MCF 10A (cell line): ENCODE measurements at regions not wholly inside any gene's neighbourhood (a gene's known extent, or its start where the extent isn't known, plus 50 kb on each side); places are given as distances from the start of the nearest gene placed in this dataset.

Experiments
- BruUV-seq: library from RNA; stranded (reverse); fragments of 400-500 nt; replicated peaks from 2 replicates; lab custom pipeline; 2021; lab: Mats Ljungman, UMichigan
- CTCF ChIA-PET: fragments of 300-600 bp; sonication (Branson Sonifier 250); formaldehyde crosslinking; extraction: SDS; loops from one replicate; lab custom pipeline; 2021; ENCODE audit warnings: antibody characterized with exemption, inconsistent platforms; lab: Yijun Ruan, JAX
- POLR2A ChIA-PET: fragments of 300-600, 350-650 bp; sonication (Branson Sonifier 250); formaldehyde crosslinking; extraction: SDS; loops from one replicate; lab custom pipeline; 2020; ENCODE audit warnings: antibody characterized with exemption, inconsistent platforms; lab: Yijun Ruan, JAX
- DNase-seq: peaks from one replicate; pipeline ENCODE4 v3.0.0-alpha.2; 2018; ENCODE audit not compliant: unreplicated experiment
- H3K27ac Mint-ChIP-seq: one replicate; pipeline ENCODE4 v1.8.0; 2022; ENCODE audit warnings: mild to moderate bottlenecking, low read depth, mixed read lengths; ENCODE audit not compliant: unreplicated experiment
- H3K27me3 Mint-ChIP-seq: one replicate; pipeline ENCODE4 v1.8.0; 2022; ENCODE audit warnings: mixed read lengths; ENCODE audit not compliant: insufficient read depth, unreplicated experiment
- H3K36me3 Mint-ChIP-seq: one replicate; pipeline ENCODE4 v1.8.0; 2022; ENCODE audit warnings: mild to moderate bottlenecking, moderate library complexity, mixed read lengths; ENCODE audit not compliant: insufficient read depth, unreplicated experiment
- H3K4me1 Mint-ChIP-seq: one replicate; pipeline ENCODE4 v1.8.0; 2022; ENCODE audit warnings: mixed read lengths; ENCODE audit not compliant: insufficient read depth, unreplicated experiment
- H3K4me3 Mint-ChIP-seq: one replicate; pipeline ENCODE4 v1.8.0; 2022; ENCODE audit warnings: mild to moderate bottlenecking, moderate library complexity, mixed read lengths; ENCODE audit not compliant: unreplicated experiment
- H3K9me3 Mint-ChIP-seq: one replicate; pipeline ENCODE4 v1.8.0; 2022; ENCODE audit warnings: mixed read lengths; ENCODE audit not compliant: unreplicated experiment
- intact Hi-C: fragments of 100-400 bp; cut with micrococcal nuclease; formaldehyde crosslinking; loops from 2 replicates; pipeline ENCODE4 v1.14.1; 2022
- TF ChIP-seq, protein P1 (sequence below): fragments of 200-600 bp; IDR thresholded peaks from one replicate; pipeline ENCODE4 v1.8.0; 2022; ENCODE audit warnings: antibody characterized with exemption, mild to moderate bottlenecking; ENCODE audit not compliant: unreplicated experiment

DNA sequence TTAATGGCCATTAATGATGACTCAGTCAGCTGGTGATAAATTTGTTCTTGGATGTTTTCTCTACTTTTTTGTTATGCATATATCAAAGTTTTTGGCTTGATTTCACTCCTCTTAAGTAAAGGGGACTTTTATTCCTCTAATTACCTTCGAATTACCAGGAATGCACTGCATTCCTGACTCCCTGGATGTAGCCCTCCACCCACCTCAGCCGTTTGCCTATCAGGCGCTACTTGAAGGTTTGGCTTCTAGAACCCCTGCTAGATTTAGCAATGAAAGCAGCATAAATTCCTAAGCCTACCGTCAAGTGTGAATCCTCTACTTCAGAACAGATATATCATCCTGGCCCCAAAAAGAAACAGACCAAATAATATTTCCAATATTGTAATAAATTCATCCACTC is 387.8 kb upstream of the ADGRL2 start:
- Mint-ChIP-seq H3K27ac (no peak overlapping the region), H3K27me3 (no peaks in the 10 kb centered on the region), H3K36me3 (no peaks in the 10 kb centered on the region), H3K9me3 (no peaks in the 10 kb centered on the region), H3K4me3 (no peak overlapping the region), H3K4me1 (no peaks in the 10 kb centered on the region)
- intact Hi-C loops, result no loop called here
- no TSS peak for BruUV-seq
- TF ChIP-seq, protein P1, sequence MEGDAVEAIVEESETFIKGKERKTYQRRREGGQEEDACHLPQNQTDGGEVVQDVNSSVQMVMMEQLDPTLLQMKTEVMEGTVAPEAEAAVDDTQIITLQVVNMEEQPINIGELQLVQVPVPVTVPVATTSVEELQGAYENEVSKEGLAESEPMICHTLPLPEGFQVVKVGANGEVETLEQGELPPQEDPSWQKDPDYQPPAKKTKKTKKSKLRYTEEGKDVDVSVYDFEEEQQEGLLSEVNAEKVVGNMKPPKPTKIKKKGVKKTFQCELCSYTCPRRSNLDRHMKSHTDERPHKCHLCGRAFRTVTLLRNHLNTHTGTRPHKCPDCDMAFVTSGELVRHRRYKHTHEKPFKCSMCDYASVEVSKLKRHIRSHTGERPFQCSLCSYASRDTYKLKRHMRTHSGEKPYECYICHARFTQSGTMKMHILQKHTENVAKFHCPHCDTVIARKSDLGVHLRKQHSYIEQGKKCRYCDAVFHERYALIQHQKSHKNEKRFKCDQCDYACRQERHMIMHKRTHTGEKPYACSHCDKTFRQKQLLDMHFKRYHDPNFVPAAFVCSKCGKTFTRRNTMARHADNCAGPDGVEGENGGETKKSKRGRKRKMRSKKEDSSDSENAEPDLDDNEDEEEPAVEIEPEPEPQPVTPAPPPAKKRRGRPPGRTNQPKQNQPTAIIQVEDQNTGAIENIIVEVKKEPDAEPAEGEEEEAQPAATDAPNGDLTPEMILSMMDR, result no peak
- POLR2A ChIA-PET, result interaction anchor here (1.2 kb wide), 1 partner anchor 1163 kb away, joined by 4 read pairs; no protein-coding TSS in a partner anchor
- CTCF ChIA-PET, result no interaction called here
- DNase-seq, result no peak

DNA sequence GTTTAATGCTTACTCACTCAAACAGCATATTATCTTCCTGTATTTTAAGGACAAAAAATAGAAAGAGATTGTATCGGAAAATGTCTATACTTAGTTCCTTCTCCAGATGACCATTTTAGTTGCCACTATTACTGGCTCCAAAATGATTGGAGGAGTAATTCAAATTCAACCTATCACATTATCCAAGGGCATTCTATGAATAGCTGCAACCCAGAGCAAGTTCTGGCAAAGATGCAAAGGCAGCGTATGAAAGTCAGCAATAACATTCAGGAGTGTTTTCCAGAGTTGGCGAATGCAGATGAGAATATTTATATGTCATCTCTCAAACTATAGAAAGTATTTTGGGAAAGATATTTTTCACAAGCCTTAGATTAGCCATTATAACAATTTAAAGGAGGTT is 389.8 kb upstream of the ADGRL2 start:
- H3K9me3 Mint-ChIP-seq, result no peaks in the 10 kb centered on the region
- intact Hi-C loops, result no loop called here
- H3K27ac Mint-ChIP-seq, result no peak overlapping the region
- no peaks in the 10 kb centered on the region for H3K36me3 Mint-ChIP-seq
- ChIA-PET CTCF (interaction anchor here (0.6 kb wide), 1 partner anchor 67 kb away, joined by 4 read pairs; no protein-coding TSS in a partner anchor), POLR2A (no interaction called here)
- no peaks in the 10 kb centered on the region for H3K27me3 Mint-ChIP-seq
- H3K4me1 Mint-ChIP-seq, result peaks cover 13% of the 10 kb centered on the region
- BruUV-seq, result no TSS peak
- TF ChIP-seq, protein P1, result no peak
- DNase-seq, result no peak
- no peak overlapping the region for H3K4me3 Mint-ChIP-seq

DNA sequence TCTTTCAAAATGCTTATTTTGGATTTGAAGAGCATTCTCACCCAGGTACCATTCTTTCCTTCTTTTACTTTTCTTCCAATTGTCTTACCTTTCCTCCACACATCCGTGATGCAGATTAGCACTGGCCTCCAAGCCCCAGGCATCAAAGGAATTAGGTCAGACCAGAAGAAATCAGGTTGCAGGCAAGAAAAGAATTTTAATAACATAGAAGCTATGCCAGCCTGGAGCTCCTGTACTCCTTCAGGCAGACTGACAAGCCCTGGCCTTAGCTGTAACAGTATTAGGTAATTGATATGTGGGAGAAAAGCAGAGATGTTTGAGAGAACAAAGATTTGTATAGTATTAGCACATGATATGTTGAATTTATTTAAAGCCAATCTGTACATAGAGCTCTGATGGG is 390.4 kb upstream of the ADGRL2 start:
- H3K27ac Mint-ChIP-seq, result no peak overlapping the region
- BruUV-seq, result no TSS peak
- ChIA-PET CTCF (interaction anchor here (0.6 kb wide), 1 partner anchor 68 kb away, joined by 4 read pairs; no protein-coding TSS in a partner anchor), POLR2A (no interaction called here)
- TF ChIP-seq, protein P1, result no peak
- no peaks in the 10 kb centered on the region for H3K9me3 Mint-ChIP-seq
- H3K36me3 Mint-ChIP-seq, result no peaks in the 10 kb centered on the region
- intact Hi-C loops, result no loop called here
- no peaks in the 10 kb centered on the region for H3K27me3 Mint-ChIP-seq
- H3K4me1 Mint-ChIP-seq, result peaks cover 13% of the 10 kb centered on the region
- H3K4me3 Mint-ChIP-seq, result no peak overlapping the region
- DNase-seq, result no peak

DNA sequence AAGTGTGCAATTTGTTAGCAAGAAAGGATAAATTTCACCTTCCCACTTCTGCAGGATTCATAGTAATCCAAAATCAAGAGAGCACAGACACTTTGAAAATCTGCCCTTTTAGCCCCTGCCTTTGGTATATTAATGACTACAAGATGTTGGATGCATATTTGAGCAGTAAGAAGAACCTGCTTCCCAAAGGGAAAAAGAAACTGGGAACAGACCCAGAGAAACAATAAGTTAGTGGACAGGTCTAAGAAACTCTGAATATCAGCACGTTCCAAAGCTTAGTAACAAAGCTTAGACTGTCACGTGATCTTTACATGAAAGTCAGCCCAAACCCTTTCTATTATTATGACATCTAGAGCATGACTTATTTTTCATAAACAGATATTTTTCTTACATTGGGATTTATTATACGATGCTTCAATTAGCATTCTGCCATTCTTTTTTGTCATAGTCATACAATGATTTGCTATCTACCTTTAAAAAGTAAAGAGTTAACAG is 390.9 kb upstream of the ADGRL2 start:
- Mint-ChIP-seq H3K27ac (no peak overlapping the region), H3K36me3 (no peaks in the 10 kb centered on the region), H3K4me1 (peaks cover 13% of the 10 kb centered on the region), H3K9me3 (no peaks in the 10 kb centered on the region), H3K4me3 (no peak overlapping the region), H3K27me3 (no peaks in the 10 kb centered on the region)
- ChIA-PET CTCF (no interaction called here), POLR2A (interaction anchor here (0.6 kb wide), 1 partner anchor 218 kb away, joined by 3 read pairs; no protein-coding TSS in a partner anchor)
- no peak for DNase-seq
- intact Hi-C loops, result no loop called here
- TF ChIP-seq, protein P1, result no peak
- no TSS peak for BruUV-seq
